ENCODE measurements at regions not wholly inside any gene's neighbourhood (a gene's known extent, or its start where the extent isn't known, plus 50 kb on each side); places are given as distances from the start of the nearest gene placed in this dataset.

- intact Hi-C loops (cut with micrococcal nuclease), result no loop called here
- H3K27me3 ChIP-seq (ENCODE audit: insufficient read depth, low read length), result no peaks in the 10 kb centered on the region
- no peak for DNase-seq
- H3K4me3 ChIP-seq (ENCODE audit: low read length in 2 of 2), result no peak overlapping the region
- CTCF ChIA-PET (ENCODE audit: partially characterized antibody), result no interaction called here
- H3K36me3 Mint-ChIP-seq, result no peaks in the 10 kb centered on the region
- H3K27ac Mint-ChIP-seq, result no peak overlapping the region
- no peak overlapping the region for H3K4me3 Mint-ChIP-seq
- H3K4me1 Mint-ChIP-seq, result peaks cover 0 to 1% (median 0%) of the 10 kb centered on the region in 4 donors
- no peaks in the 10 kb centered on the region for H3K36me3 ChIP-seq (ENCODE audit: insufficient read depth, low read length)
- POLR2A ChIA-PET (ENCODE audit: partially characterized antibody), result no interaction called here
- H3K27ac ChIP-seq (ENCODE audit: low read depth, low read length), result no peak overlapping the region
- H3K9me3 Mint-ChIP-seq, result peaks cover 0 to 5% (median 3%) of the 10 kb centered on the region in 8 donors
- peaks cover 0 to 2% of the 10 kb centered on the region in 2 donors for H3K27me3 Mint-ChIP-seq
- no peaks in the 10 kb centered on the region for H3K9me3 ChIP-seq (ENCODE audit: control insufficient read depth in 1 of 2, low read length in 2 of 2)
- H3K4me1 ChIP-seq (ENCODE audit: insufficient read depth, low read length), result no peaks in the 10 kb centered on the region
Measured at GRCh38 chr18:22467760-22468553, 50.2 kb upstream of the CTAGE1 start.

- Mint-ChIP-seq H3K4me3 (no peak overlapping the region), H3K36me3 (no peaks in the 10 kb centered on the region), H3K9me3 (peaks cover 0 to 5% (median 3%) of the 10 kb centered on the region in 8 donors), H3K27ac (no peak overlapping the region), H3K27me3 (peaks cover 0 to 2% of the 10 kb centered on the region in 2 donors), H3K4me1 (peaks cover 0 to 1% (median 0%) of the 10 kb centered on the region in 4 donors)
- Histone ChIP-seq H3K27ac (ENCODE audit: low read depth, low read length) (no peak overlapping the region), H3K9me3 (ENCODE audit: control insufficient read depth in 1 of 2, low read length in 2 of 2) (no peaks in the 10 kb centered on the region), H3K4me3 (ENCODE audit: low read length in 2 of 2) (no peak overlapping the region), H3K27me3 (ENCODE audit: insufficient read depth, low read length) (no peaks in the 10 kb centered on the region), H3K4me1 (ENCODE audit: insufficient read depth, low read length) (no peaks in the 10 kb centered on the region), H3K36me3 (ENCODE audit: insufficient read depth, low read length) (no peaks in the 10 kb centered on the region)
- intact Hi-C loops (cut with micrococcal nuclease), result no loop called here
- ChIA-PET CTCF (ENCODE audit: partially characterized antibody) (no interaction called here), POLR2A (ENCODE audit: partially characterized antibody) (no interaction called here)
- DNase-seq, result no peak
Measured at GRCh38 chr18:22468554-22468891, 50.8 kb upstream of the CTAGE1 start.

GRCh38 chr18:22469061-22469734 is 51.5 kb upstream of the CTAGE1 start:
- Mint-ChIP-seq H3K27ac (no peak overlapping the region), H3K27me3 (peaks cover 0 to 2% of the 10 kb centered on the region in 2 donors), H3K4me3 (no peak overlapping the region), H3K9me3 (peaks cover 0 to 7% (median 3%) of the 10 kb centered on the region in 8 donors), H3K36me3 (no peaks in the 10 kb centered on the region), H3K4me1 (peaks cover 0 to 1% (median 0%) of the 10 kb centered on the region in 4 donors)
- intact Hi-C loops (cut with micrococcal nuclease), result no loop called here
- H3K27ac ChIP-seq (ENCODE audit: low read depth, low read length), result no peak overlapping the region
- no peaks in the 10 kb centered on the region for H3K9me3 ChIP-seq (ENCODE audit: control insufficient read depth in 1 of 2, low read length in 2 of 2)
- no peak for DNase-seq
- H3K27me3 ChIP-seq (ENCODE audit: insufficient read depth, low read length), result no peaks in the 10 kb centered on the region
- ChIA-PET CTCF (ENCODE audit: partially characterized antibody) (no interaction called here), POLR2A (ENCODE audit: partially characterized antibody) (no interaction called here)
- H3K4me1 ChIP-seq (ENCODE audit: insufficient read depth, low read length), result no peaks in the 10 kb centered on the region
- H3K36me3 ChIP-seq (ENCODE audit: insufficient read depth, low read length), result no peaks in the 10 kb centered on the region
- H3K4me3 ChIP-seq (ENCODE audit: low read length in 2 of 2), result no peak overlapping the region

- Histone ChIP-seq H3K27ac (ENCODE audit: low read depth, low read length) (no peak overlapping the region), H3K27me3 (ENCODE audit: insufficient read depth, low read length) (no peaks in the 10 kb centered on the region), H3K4me3 (ENCODE audit: low read length in 2 of 2) (no peak overlapping the region), H3K9me3 (ENCODE audit: control insufficient read depth in 1 of 2, low read length in 2 of 2) (no peaks in the 10 kb centered on the region), H3K4me1 (ENCODE audit: insufficient read depth, low read length) (no peaks in the 10 kb centered on the region), H3K36me3 (ENCODE audit: insufficient read depth, low read length) (no peaks in the 10 kb centered on the region)
- CTCF ChIA-PET (ENCODE audit: partially characterized antibody), result no interaction called here
- DNase-seq, result no peak
- Mint-ChIP-seq H3K4me1 (peaks cover 0 to 1% (median 0%) of the 10 kb centered on the region in 4 donors), H3K4me3 (no peak overlapping the region), H3K9me3 (peaks cover 0 to 7% (median 2%) of the 10 kb centered on the region in 8 donors), H3K27me3 (peaks cover 0 to 2% of the 10 kb centered on the region in 2 donors), H3K36me3 (no peaks in the 10 kb centered on the region), H3K27ac (no peak overlapping the region)
- POLR2A ChIA-PET (ENCODE audit: partially characterized antibody), result no interaction called here
- intact Hi-C loops (cut with micrococcal nuclease), result no loop called here
Measured at GRCh38 chr18:22469926-22470247, 52.2 kb upstream of the CTAGE1 start.

- Histone ChIP-seq H3K27ac (ENCODE audit: low read depth, low read length) (no peak overlapping the region), H3K36me3 (ENCODE audit: insufficient read depth, low read length) (no peaks in the 10 kb centered on the region), H3K4me3 (ENCODE audit: low read length in 2 of 2) (no peak overlapping the region), H3K27me3 (ENCODE audit: insufficient read depth, low read length) (no peaks in the 10 kb centered on the region), H3K4me1 (ENCODE audit: insufficient read depth, low read length) (no peaks in the 10 kb centered on the region), H3K9me3 (ENCODE audit: control insufficient read depth in 1 of 2, low read length in 2 of 2) (no peaks in the 10 kb centered on the region)
- Mint-ChIP-seq H3K9me3 (peaks cover 0 to 7% (median 2%) of the 10 kb centered on the region in 8 donors), H3K4me1 (peaks cover 0 to 1% (median 0%) of the 10 kb centered on the region in 4 donors), H3K27ac (no peak overlapping the region), H3K36me3 (no peaks in the 10 kb centered on the region), H3K27me3 (peaks cover 0 to 2% of the 10 kb centered on the region in 2 donors), H3K4me3 (no peak overlapping the region)
- DNase-seq, result no peak
- CTCF ChIA-PET (ENCODE audit: partially characterized antibody), result no interaction called here
- POLR2A ChIA-PET (ENCODE audit: partially characterized antibody), result no interaction called here
- intact Hi-C loops (cut with micrococcal nuclease), result no loop called here
Measured at GRCh38 chr18:22470248-22471235, 52.8 kb upstream of the CTAGE1 start.

GRCh38 chr18:22471546-22472131 is 53.9 kb upstream of the CTAGE1 start:
- intact Hi-C loops (cut with micrococcal nuclease), result no loop called here
- Histone ChIP-seq H3K36me3 (ENCODE audit: insufficient read depth, low read length) (no peaks in the 10 kb centered on the region), H3K4me3 (ENCODE audit: low read length in 2 of 2) (no peak overlapping the region), H3K27ac (ENCODE audit: low read depth, low read length) (no peak overlapping the region), H3K4me1 (ENCODE audit: insufficient read depth, low read length) (no peaks in the 10 kb centered on the region), H3K27me3 (ENCODE audit: insufficient read depth, low read length) (no peaks in the 10 kb centered on the region), H3K9me3 (ENCODE audit: control insufficient read depth in 1 of 2, low read length in 2 of 2) (no peaks in the 10 kb centered on the region)
- POLR2A ChIA-PET (ENCODE audit: partially characterized antibody), result no interaction called here
- Mint-ChIP-seq H3K27ac (no peak overlapping the region), H3K4me3 (no peak overlapping the region), H3K36me3 (no peaks in the 10 kb centered on the region), H3K4me1 (peaks cover 0 to 1% (median 0%) of the 10 kb centered on the region in 4 donors), H3K9me3 (peaks cover 0 to 5% (median 0%) of the 10 kb centered on the region in 8 donors), H3K27me3 (peaks cover 0 to 2% of the 10 kb centered on the region in 2 donors)
- no peak for DNase-seq
- CTCF ChIA-PET (ENCODE audit: partially characterized antibody), result no interaction called here

- H3K27me3 ChIP-seq (ENCODE audit: insufficient read depth, low read length), result no peaks in the 10 kb centered on the region
- no peak overlapping the region for H3K4me3 ChIP-seq (ENCODE audit: low read length in 2 of 2)
- peaks cover 0 to 7% (median 0%) of the 10 kb centered on the region in 8 donors for H3K9me3 Mint-ChIP-seq
- H3K27ac ChIP-seq (ENCODE audit: low read depth, low read length), result no peak overlapping the region
- ChIA-PET POLR2A (ENCODE audit: partially characterized antibody) (no interaction called here), CTCF (ENCODE audit: partially characterized antibody) (no interaction called here)
- H3K4me1 Mint-ChIP-seq, result peaks cover 0 to 1% (median 0%) of the 10 kb centered on the region in 4 donors
- intact Hi-C loops (cut with micrococcal nuclease), result no loop called here
- H3K9me3 ChIP-seq (ENCODE audit: control insufficient read depth in 1 of 2, low read length in 2 of 2), result no peaks in the 10 kb centered on the region
- H3K4me1 ChIP-seq (ENCODE audit: insufficient read depth, low read length), result no peaks in the 10 kb centered on the region
- no peaks in the 10 kb centered on the region for H3K36me3 Mint-ChIP-seq
- H3K27ac Mint-ChIP-seq, result no peak overlapping the region
- DNase-seq, result no peak
- H3K4me3 Mint-ChIP-seq, result no peak overlapping the region
- H3K27me3 Mint-ChIP-seq, result peaks cover 0 to 2% of the 10 kb centered on the region in 2 donors
- no peaks in the 10 kb centered on the region for H3K36me3 ChIP-seq (ENCODE audit: insufficient read depth, low read length)
Measured at GRCh38 chr18:22473366-22473765, 55.7 kb upstream of the CTAGE1 start.

Data from CD4-positive, alpha-beta memory T cell (primary cell).